H1 (cell line): ENCODE measurements at regions not wholly inside any gene's neighbourhood (a gene's known extent, or its start where the extent isn't known, plus 50 kb on each side); places are given as distances from the start of the nearest gene placed in this dataset.

Experiments
- CHD2 ChIP-seq: IDR thresholded peaks from 2 replicates; pipeline ENCODE4 v1.6.1; 2012; ENCODE audit warnings: low read length, improper control_type of control experiment
- EP300 ChIP-seq, 2 experiments: IDR thresholded peaks; 1 replicate in 1 of 2; 2 replicates in 1 of 2; pipeline ENCODE4 v1.6.1; 2011 to 2012; ENCODE audit warnings: low read depth in 2 of 2, low read length in 2 of 2, mild to moderate bottlenecking in 2 of 2, borderline replicate concordance in 1 of 2, inconsistent platforms in 1 of 2, moderate library complexity in 1 of 2
- HDAC6 ChIP-seq: IDR thresholded peaks from one replicate; pipeline ENCODE4 v1.7.1; 2012; ENCODE audit warnings: low read depth, mild to moderate bottlenecking, inconsistent platforms, low read length, moderate library complexity
- JUND ChIP-seq: IDR thresholded peaks from 2 replicates; pipeline ENCODE4 v1.6.1; 2011; ENCODE audit warnings: mild to moderate bottlenecking, improper control_type of control experiment, low read length
- POLR2A ChIP-seq, 2 experiments: IDR thresholded peaks; 1 replicate in 1 of 2; 2 replicates in 1 of 2; pipeline ENCODE4 v1.6.1; 2011; ENCODE audit warnings: low read depth in 2 of 2, low read length in 2 of 2, mild to moderate bottlenecking in 2 of 2; ENCODE audit errors: control extremely low read depth in 1 of 2
- RFX5 ChIP-seq: IDR thresholded peaks from 2 replicates; pipeline ENCODE4 v1.6.1; 2011; ENCODE audit warnings: low read depth, low read length, improper control_type of control experiment, borderline replicate concordance
- SIX5 ChIP-seq: IDR thresholded peaks from 2 replicates; pipeline ENCODE4 v1.6.1; 2011; ENCODE audit warnings: mild to moderate bottlenecking, low read depth, low read length
- SUZ12 ChIP-seq: fragments of 200-600 bp; sonication (generic); IDR thresholded peaks from 2 replicates; pipeline ENCODE4 v1.6.1; 2012; ENCODE audit warnings: mild to moderate bottlenecking, inconsistent platforms, low read length, moderate library complexity, mixed read lengths
- TCF12 ChIP-seq: IDR thresholded peaks from 2 replicates; pipeline ENCODE4 v1.6.1; 2011; ENCODE audit warnings: low read depth, mild to moderate bottlenecking, low read length
- YY1 ChIP-seq: IDR thresholded peaks from 2 replicates; pipeline ENCODE4 v1.6.1; 2011; ENCODE audit warnings: low read depth, mild to moderate bottlenecking, low read length
- TF ChIP-seq, protein P1 (sequence below), 3 experiments: IDR thresholded peaks; 1 replicate in 2 of 3; 2 replicates in 1 of 3; pipeline versions ENCODE4 v1.5.1 to v1.6.1; 2011; ENCODE audit warnings: low read length in 3 of 3, mild to moderate bottlenecking in 3 of 3, inconsistent platforms in 2 of 3, low read depth in 1 of 3, moderate library complexity in 1 of 3; ENCODE audit not compliant: insufficient read depth in 1 of 3; ENCODE audit errors: control extremely low read depth in 1 of 3

DNA sequence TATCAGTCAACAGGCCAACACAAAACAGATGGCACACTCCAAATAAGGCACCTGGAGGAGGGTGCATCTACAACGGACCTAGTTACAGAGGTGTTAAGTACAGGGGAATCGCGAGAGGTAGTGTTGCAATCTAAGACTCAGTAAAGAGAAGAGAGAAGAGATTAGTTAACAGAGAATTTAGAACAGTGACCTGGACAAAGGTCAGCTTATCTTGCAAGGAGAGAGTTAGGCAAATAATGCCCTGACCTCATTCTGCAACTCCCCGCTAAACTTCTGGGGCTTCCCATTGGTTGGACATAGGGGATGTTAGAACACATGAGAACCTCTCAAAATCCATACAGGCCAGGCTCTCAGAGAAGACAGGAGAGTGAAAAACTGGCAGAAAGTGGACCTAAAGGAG lies 289.4 kb upstream of the GK2 start:
- TF ChIP-seq SUZ12 (no peak), RFX5 (no peak), SIX5 (no peak), CHD2 (no peak), JUND (no peak), POLR2A (IDR thresholded peaks at IDR 0.05; ENCODE audit: control extremely low read depth in 1 of 2, low read depth in 2 of 2, low read length in 2 of 2) (no peak), EP300 (IDR thresholded peaks at IDR 0.05; ENCODE audit: borderline replicate concordance in 1 of 2, low read depth in 2 of 2, low read length in 2 of 2) (no peak), YY1 (no peak), TCF12 (no peak), HDAC6 (no peak)
- TF ChIP-seq, protein P1, sequence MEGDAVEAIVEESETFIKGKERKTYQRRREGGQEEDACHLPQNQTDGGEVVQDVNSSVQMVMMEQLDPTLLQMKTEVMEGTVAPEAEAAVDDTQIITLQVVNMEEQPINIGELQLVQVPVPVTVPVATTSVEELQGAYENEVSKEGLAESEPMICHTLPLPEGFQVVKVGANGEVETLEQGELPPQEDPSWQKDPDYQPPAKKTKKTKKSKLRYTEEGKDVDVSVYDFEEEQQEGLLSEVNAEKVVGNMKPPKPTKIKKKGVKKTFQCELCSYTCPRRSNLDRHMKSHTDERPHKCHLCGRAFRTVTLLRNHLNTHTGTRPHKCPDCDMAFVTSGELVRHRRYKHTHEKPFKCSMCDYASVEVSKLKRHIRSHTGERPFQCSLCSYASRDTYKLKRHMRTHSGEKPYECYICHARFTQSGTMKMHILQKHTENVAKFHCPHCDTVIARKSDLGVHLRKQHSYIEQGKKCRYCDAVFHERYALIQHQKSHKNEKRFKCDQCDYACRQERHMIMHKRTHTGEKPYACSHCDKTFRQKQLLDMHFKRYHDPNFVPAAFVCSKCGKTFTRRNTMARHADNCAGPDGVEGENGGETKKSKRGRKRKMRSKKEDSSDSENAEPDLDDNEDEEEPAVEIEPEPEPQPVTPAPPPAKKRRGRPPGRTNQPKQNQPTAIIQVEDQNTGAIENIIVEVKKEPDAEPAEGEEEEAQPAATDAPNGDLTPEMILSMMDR (IDR thresholded peaks at IDR 0.05; ENCODE audit: control extremely low read depth in 1 of 3, insufficient read depth in 1 of 3, low read depth in 1 of 3, low read length in 3 of 3), result no peak
